MM.1S (cell line): ENCODE measurements at regions not wholly inside any gene's neighbourhood (a gene's known extent, or its start where the extent isn't known, plus 50 kb on each side); places are given as distances from the start of the nearest gene placed in this dataset.

Source experiments
- DNase-seq: peaks from one replicate; pipeline ENCODE4 v3.0.0-alpha.2; 2015
- H2AFZ ChIP-seq: fragments of 300-600 bp; sonication (generic); 2 replicates; pipeline ENCODE4 v1.6.0; 2016; ENCODE audit warnings: antibody characterized with exemption, low read length
- H3F3A ChIP-seq: fragments of 300-600 bp; sonication (generic); 2 replicates; pipeline ENCODE4 v1.6.1; 2016; ENCODE audit warnings: mild to moderate bottlenecking, antibody characterized with exemption, low read length, moderate library complexity, mixed read lengths; ENCODE audit not compliant: insufficient read depth
- H3K27ac ChIP-seq: fragments of 300-600 bp; sonication (generic); 2 replicates; pipeline ENCODE4 v1.5.1; 2016; ENCODE audit warnings: mild to moderate bottlenecking, low read length
- H3K27me3 ChIP-seq: fragments of 300-600 bp; sonication (generic); replicated peaks from 2 replicates; pipeline ENCODE4 v1.6.0; 2016; ENCODE audit warnings: low read length; ENCODE audit not compliant: insufficient read depth
- H3K36me3 ChIP-seq: fragments of 300-600 bp; sonication (generic); replicated peaks from 2 replicates; pipeline ENCODE4 v1.6.1; 2016; ENCODE audit warnings: mild to moderate bottlenecking, low read length, mixed read lengths; ENCODE audit not compliant: insufficient read depth
- H3K4me1 ChIP-seq: fragments of 300-600 bp; sonication (generic); 2 replicates; pipeline ENCODE4 v1.6.1; 2016; ENCODE audit warnings: low read length, mixed read lengths
- H3K4me2 ChIP-seq: fragments of 300-600 bp; sonication (generic); 2 replicates; pipeline ENCODE4 v1.6.0; 2016; ENCODE audit warnings: low read depth, low read length
- H3K4me3 ChIP-seq: fragments of 300-600 bp; sonication (generic); 2 replicates; pipeline ENCODE4 v1.5.1; 2016; ENCODE audit warnings: low read length, mixed read lengths
- H3K79me2 ChIP-seq: fragments of 300-600 bp; sonication (generic); 2 replicates; pipeline ENCODE4 v1.6.1; 2016; ENCODE audit warnings: mixed run types, low read length, mixed read lengths
- H3K9ac ChIP-seq: fragments of 300-600 bp; sonication (generic); 2 replicates; pipeline ENCODE4 v1.6.1; 2016; ENCODE audit warnings: low read length, mixed read lengths
- H3K9me2 ChIP-seq: fragments of 300-600 bp; sonication (generic); replicated peaks from 2 replicates; pipeline ENCODE4 v1.6.1; 2016; ENCODE audit warnings: mild to moderate bottlenecking, low read length, mixed read lengths; ENCODE audit not compliant: insufficient read depth
- H3K9me3 ChIP-seq: fragments of 300-600 bp; sonication (generic); replicated peaks from 2 replicates; pipeline ENCODE4 v1.6.1; 2016; ENCODE audit warnings: mild to moderate bottlenecking, low read length, mixed read lengths; ENCODE audit not compliant: insufficient read depth
- H4K20me1 ChIP-seq: fragments of 300-600 bp; sonication (generic); 2 replicates; pipeline ENCODE4 v1.6.1; 2016; ENCODE audit warnings: mild to moderate bottlenecking, low read length, moderate library complexity, mixed read lengths; ENCODE audit not compliant: insufficient read depth
- EZH2 ChIP-seq: fragments of 300-600 bp; sonication (generic); optimal IDR thresholded peaks from 2 replicates; pipeline ENCODE3; 2017; ENCODE audit warnings: low read depth, mild to moderate bottlenecking, antibody characterized with exemption, low read length, mixed read lengths
- EZH2phosphoT487 ChIP-seq: fragments of 300-600 bp; sonication (generic); IDR thresholded peaks from 2 replicates; pipeline ENCODE4 v1.6.1; 2018; ENCODE audit warnings: antibody characterized with exemption, low read length
- TF ChIP-seq, protein P1 (sequence below): fragments of 300-600 bp; sonication (generic); IDR thresholded peaks from 2 replicates; pipeline ENCODE4 v1.5.1; 2016; ENCODE audit warnings: antibody characterized with exemption, low read length, mixed read lengths

DNA sequence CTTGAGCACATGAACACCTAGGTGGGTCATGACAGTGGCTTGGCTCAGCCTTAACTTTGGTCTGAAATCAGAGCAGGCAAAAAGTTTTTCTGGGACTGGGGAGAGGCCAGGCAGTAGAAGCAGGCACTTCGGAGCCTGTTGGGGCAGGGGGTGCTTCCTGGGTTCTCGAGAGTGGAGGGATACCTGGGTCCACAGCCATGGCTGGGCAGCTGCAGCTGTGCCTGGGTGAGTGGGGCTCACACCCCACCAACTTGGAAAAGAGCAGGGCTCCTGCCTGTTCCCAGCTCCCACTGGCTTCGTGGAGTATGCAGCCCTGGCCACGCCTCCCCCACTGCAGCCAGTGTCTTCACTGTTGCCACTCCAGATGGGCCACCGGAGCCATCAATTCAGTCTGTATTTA is 56.4 kb upstream of the NUDT6 start:
- Histone ChIP-seq H3K36me3 (no peaks in the 10 kb centered on the region; the same call in 1 of the 2 replicates), H3K27me3 (no peaks in the 10 kb centered on the region)

DNA sequence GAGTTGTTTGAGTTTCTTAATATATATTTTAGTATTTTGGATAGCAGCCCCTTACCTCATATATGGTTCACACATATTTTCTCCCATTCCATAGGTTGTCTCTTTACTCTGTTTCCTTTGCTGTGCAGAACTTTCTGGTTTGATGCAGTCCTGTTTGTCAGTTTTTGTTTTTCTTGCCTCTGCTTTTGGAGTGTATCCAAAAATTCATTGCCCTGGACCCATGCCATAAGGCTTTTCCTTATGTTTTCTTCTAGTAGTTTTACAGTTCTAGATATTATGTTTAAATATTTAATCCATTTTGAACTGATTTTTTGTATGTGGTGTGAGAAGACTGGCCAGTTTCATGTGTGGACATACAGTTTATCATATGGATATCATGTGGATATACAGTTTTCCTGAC is 58.5 kb upstream of the NUDT6 start:
- Histone ChIP-seq H3K9ac (no peak overlapping the region), H3K4me2 (no peak overlapping the region), H3K79me2 (no peaks in the 10 kb centered on the region), H3K9me2 (no peaks in the 10 kb centered on the region), H3F3A (no peaks in the 10 kb centered on the region), H3K36me3 (no peaks in the 10 kb centered on the region; the same call in 1 of the 2 replicates), H2AFZ (no peak overlapping the region), H3K4me3 (no peak overlapping the region), H3K9me3 (no peaks in the 10 kb centered on the region), H3K27ac (no peak overlapping the region), H4K20me1 (no peaks in the 10 kb centered on the region), H3K27me3 (no peaks in the 10 kb centered on the region), H3K4me1 (no peaks in the 10 kb centered on the region)
- no peak for DNase-seq
- TF ChIP-seq, protein P1, sequence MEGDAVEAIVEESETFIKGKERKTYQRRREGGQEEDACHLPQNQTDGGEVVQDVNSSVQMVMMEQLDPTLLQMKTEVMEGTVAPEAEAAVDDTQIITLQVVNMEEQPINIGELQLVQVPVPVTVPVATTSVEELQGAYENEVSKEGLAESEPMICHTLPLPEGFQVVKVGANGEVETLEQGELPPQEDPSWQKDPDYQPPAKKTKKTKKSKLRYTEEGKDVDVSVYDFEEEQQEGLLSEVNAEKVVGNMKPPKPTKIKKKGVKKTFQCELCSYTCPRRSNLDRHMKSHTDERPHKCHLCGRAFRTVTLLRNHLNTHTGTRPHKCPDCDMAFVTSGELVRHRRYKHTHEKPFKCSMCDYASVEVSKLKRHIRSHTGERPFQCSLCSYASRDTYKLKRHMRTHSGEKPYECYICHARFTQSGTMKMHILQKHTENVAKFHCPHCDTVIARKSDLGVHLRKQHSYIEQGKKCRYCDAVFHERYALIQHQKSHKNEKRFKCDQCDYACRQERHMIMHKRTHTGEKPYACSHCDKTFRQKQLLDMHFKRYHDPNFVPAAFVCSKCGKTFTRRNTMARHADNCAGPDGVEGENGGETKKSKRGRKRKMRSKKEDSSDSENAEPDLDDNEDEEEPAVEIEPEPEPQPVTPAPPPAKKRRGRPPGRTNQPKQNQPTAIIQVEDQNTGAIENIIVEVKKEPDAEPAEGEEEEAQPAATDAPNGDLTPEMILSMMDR: no peak
- no peak for TF ChIP-seq EZH2phosphoT487
- TF ChIP-seq EZH2: no peak

More for the DNA sequence above, 56.4 kb upstream of the NUDT6 start:
- Histone ChIP-seq H3K4me2 (no peak overlapping the region), H2AFZ (no peak overlapping the region), H3K4me1 (no peaks in the 10 kb centered on the region), H3F3A (no peaks in the 10 kb centered on the region), H3K4me3 (no peak overlapping the region), H4K20me1 (no peaks in the 10 kb centered on the region), H3K9me2 (no peaks in the 10 kb centered on the region), H3K79me2 (no peaks in the 10 kb centered on the region), H3K9ac (no peak overlapping the region), H3K27ac (no peak overlapping the region), H3K9me3 (no peaks in the 10 kb centered on the region)
- DNase-seq: no peak
- TF ChIP-seq EZH2phosphoT487: no peak
- TF ChIP-seq EZH2: no peak
- TF ChIP-seq, protein P1: no peak

DNA sequence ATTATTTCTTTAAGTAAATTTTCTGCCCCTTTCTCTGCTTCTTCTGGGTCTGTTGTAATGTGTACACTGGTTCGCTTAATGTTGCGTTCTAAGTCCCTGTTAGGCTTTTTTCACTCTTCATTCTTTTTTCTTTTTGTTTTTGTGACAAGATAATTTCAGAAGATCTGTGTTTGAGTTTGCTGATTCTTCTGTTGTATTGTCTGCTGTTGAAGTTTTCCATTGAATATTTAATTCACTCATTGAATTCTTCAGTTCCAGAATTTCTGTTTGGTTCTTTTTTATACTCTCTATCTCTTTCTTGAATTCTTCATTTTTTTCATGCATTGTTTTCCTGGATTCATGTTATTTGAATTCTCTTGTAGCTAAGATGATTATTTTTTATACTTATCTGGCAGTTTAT is 66.3 kb upstream of the NUDT6 start:
- no peaks in the 10 kb centered on the region for H3K36me3 ChIP-seq
- H3K79me2 ChIP-seq: 0 out of 2 replicates have a peak, but pooled peaks cover 2% of the 10 kb centered on the region
- no peak overlapping the region for H3K9ac ChIP-seq
- H3K9me3 ChIP-seq: no peaks in the 10 kb centered on the region
- no peak overlapping the region for H3K4me3 ChIP-seq
- no peak overlapping the region for H3K27ac ChIP-seq
- no peaks in the 10 kb centered on the region for H3K27me3 ChIP-seq
- no peaks in the 10 kb centered on the region for H3K4me1 ChIP-seq
- no peak for DNase-seq
- H2AFZ ChIP-seq: no peak overlapping the region
- TF ChIP-seq EZH2phosphoT487: no peak
- no peak overlapping the region for H3K4me2 ChIP-seq
- H3K9me2 ChIP-seq: no peaks in the 10 kb centered on the region
- H4K20me1 ChIP-seq: no peaks in the 10 kb centered on the region
- no peaks in the 10 kb centered on the region for H3F3A ChIP-seq

DNA sequence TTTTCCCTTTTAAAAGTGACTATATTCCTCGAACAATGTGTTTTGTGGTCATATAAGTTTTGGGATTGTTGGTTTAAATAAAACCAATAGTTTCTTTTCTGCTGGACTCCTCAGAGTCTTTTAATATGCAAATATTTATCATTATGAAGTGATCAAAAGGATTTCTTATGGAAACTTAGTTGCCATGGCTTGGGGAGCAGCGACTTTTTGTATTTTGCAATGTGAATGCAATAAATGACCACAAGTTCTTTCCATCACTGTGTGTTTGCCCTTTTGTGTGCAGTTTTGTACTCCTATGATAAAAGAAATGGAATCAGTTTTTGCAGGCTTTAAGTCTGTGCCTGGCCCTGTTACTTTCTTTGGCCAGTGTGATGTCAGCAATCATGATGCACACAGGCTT is 68.5 kb upstream of the NUDT6 start:
- no peaks in the 10 kb centered on the region for H3F3A ChIP-seq

More for the DNA sequence above, 68.5 kb upstream of the NUDT6 start:
- no peak overlapping the region for H3K4me2 ChIP-seq
- H3K9me2 ChIP-seq: no peaks in the 10 kb centered on the region
- H3K9me3 ChIP-seq: no peaks in the 10 kb centered on the region
- H3K79me2 ChIP-seq: 0 out of 2 replicates have a peak, but pooled peaks cover 2% of the 10 kb centered on the region
- no peaks in the 10 kb centered on the region for H3K27me3 ChIP-seq
- H3K27ac ChIP-seq: no peak overlapping the region
- no peak for DNase-seq
- H3K36me3 ChIP-seq: no peaks in the 10 kb centered on the region
- H3K4me3 ChIP-seq: no peak overlapping the region
- TF ChIP-seq, protein P1: no peak
- TF ChIP-seq EZH2: no peak
- no peak for TF ChIP-seq EZH2phosphoT487
- no peaks in the 10 kb centered on the region for H4K20me1 ChIP-seq
- no peaks in the 10 kb centered on the region for H3K4me1 ChIP-seq
- no peak overlapping the region for H3K9ac ChIP-seq
- H2AFZ ChIP-seq: no peak overlapping the region
